ENCODE measurements at regions not wholly inside any gene's neighbourhood (a gene's known extent, or its start where the extent isn't known, plus 50 kb on each side); places are given as distances from the start of the nearest gene placed in this dataset.

GRCh38 chr6:98641949-98642719 is 192.2 kb upstream of the POU3F2 start:
- TF ChIP-seq RFX5 (IDR thresholded peaks at IDR 0.05; ENCODE audit: low read length) (no peak), CTCF (IDR thresholded peaks at IDR 0.05) (no peak)
